Brain microvascular endothelial cell (primary cell): ENCODE measurements at regions not wholly inside any gene's neighbourhood (a gene's known extent, or its start where the extent isn't known, plus 50 kb on each side); places are given as distances from the start of the nearest gene placed in this dataset.

Source experiments
- DNase-seq: peaks from one replicate; pipeline ENCODE4 v3.0.0-alpha.2; 2020
- H3K27ac ChIP-seq: fragments of 250-450 bp; sonication (Bioruptor Pico); 2 replicates; pipeline ENCODE4 v1.5.1; 2020; ENCODE audit warnings: mild to moderate bottlenecking, moderate library complexity
- H3K27me3 ChIP-seq: fragments of 250-450 bp; sonication (Bioruptor Pico); replicated peaks from 2 replicates; pipeline ENCODE4 v1.5.1; 2020; ENCODE audit warnings: mild to moderate bottlenecking
- H3K36me3 ChIP-seq: fragments of 250-450 bp; sonication (Bioruptor Pico); replicated peaks from 2 replicates; pipeline ENCODE4 v1.5.1; 2020; ENCODE audit warnings: mild to moderate bottlenecking
- H3K4me3 ChIP-seq: 2 replicates; pipeline ENCODE4 v1.5.1; 2011; ENCODE audit warnings: low read depth, mild to moderate bottlenecking, control low read depth, low read length, moderate library complexity
- in situ Hi-C: cut with HindIII; loops from 2 replicates; pipeline ENCODE4 v1.10.0; 2017; ENCODE audit warnings: low sequenced_read_pairs, low pct_ligation_motif_present
- TF ChIP-seq, protein P1 (sequence below): IDR thresholded peaks from 2 replicates; pipeline ENCODE4 v1.5.1; 2011; ENCODE audit warnings: low read depth, mild to moderate bottlenecking, moderate library complexity, low read length, control low read depth, inconsistent platforms; ENCODE audit errors: missing control alignments

DNA sequence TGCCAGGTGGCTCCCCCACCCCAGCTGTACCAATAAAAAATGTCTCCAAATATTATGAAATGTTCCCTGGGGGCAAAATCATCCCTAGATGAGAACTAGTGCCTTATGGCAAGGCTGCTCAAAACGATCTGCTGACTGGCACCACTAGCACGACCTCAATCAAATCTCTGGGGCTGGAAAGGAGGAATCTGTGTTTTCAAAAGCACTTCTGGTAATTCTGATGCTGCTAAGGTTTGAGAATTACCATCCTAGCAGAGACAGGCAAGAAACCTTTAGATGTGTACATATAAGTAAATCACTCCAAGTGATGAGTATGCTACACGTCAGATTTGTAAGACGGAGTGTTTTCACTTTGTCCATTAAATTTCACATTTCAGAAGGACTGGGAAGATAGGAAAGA, 360.1 kb upstream of the THRB start:
- in situ Hi-C loops: no loop called here
- no peak for DNase-seq

DNA sequence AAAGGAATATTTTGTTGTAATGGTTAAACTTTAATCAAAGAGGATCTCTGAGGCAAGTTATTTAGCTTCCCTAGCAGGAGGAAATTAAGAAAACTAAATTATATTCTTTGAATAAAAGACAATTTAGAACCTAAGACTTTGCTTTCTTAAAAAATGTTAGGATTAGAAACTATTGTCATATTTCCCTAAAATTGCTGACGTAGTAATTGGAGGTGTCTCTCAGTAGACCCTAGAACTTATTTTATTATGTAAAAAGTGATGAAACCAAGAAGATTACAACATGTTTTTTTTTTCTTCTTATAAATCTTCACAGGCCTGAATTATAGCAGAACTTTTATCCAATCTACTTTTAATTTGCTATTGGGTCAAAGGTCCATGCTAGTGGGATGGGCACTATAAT, 363.3 kb upstream of the THRB start:
- Histone ChIP-seq H3K27me3 (no peaks in the 10 kb centered on the region), H3K27ac (no peak overlapping the region), H3K36me3 (no peaks in the 10 kb centered on the region), H3K4me3 (no peak overlapping the region)
- TF ChIP-seq, protein P1, sequence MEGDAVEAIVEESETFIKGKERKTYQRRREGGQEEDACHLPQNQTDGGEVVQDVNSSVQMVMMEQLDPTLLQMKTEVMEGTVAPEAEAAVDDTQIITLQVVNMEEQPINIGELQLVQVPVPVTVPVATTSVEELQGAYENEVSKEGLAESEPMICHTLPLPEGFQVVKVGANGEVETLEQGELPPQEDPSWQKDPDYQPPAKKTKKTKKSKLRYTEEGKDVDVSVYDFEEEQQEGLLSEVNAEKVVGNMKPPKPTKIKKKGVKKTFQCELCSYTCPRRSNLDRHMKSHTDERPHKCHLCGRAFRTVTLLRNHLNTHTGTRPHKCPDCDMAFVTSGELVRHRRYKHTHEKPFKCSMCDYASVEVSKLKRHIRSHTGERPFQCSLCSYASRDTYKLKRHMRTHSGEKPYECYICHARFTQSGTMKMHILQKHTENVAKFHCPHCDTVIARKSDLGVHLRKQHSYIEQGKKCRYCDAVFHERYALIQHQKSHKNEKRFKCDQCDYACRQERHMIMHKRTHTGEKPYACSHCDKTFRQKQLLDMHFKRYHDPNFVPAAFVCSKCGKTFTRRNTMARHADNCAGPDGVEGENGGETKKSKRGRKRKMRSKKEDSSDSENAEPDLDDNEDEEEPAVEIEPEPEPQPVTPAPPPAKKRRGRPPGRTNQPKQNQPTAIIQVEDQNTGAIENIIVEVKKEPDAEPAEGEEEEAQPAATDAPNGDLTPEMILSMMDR: no peak
- in situ Hi-C loops: no loop called here
- DNase-seq: no peak

More for the DNA sequence above, 360.1 kb upstream of the THRB start:
- Histone ChIP-seq H3K4me3 (no peak overlapping the region), H3K36me3 (no peaks in the 10 kb centered on the region), H3K27ac (no peak overlapping the region), H3K27me3 (no peaks in the 10 kb centered on the region)
- TF ChIP-seq, protein P1: no peak

DNA sequence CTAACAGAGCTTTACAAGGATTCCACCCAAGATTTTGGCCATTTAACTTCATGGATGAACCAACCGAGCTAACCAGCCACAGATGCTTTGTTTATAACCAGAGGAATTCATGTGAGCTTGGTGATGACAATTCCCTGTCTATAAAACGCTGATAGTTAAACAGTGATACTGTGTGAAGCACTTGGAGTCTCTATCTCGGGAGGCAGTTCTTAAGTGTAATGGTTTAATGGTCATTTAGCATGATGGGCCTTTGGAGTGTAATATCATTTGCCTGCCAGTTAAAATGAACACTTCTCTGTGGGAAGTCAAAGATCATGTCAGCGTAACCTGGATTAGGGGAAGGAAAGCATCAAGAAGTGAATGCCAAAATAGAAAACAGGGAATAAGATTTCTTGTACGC, 368.6 kb upstream of the THRB start:
- in situ Hi-C loops: no loop called here
- Histone ChIP-seq H3K27ac (no peak overlapping the region), H3K36me3 (no peaks in the 10 kb centered on the region), H3K4me3 (no peak overlapping the region), H3K27me3 (no peaks in the 10 kb centered on the region)
- no peak for DNase-seq
- TF ChIP-seq, protein P1: no peak

DNA sequence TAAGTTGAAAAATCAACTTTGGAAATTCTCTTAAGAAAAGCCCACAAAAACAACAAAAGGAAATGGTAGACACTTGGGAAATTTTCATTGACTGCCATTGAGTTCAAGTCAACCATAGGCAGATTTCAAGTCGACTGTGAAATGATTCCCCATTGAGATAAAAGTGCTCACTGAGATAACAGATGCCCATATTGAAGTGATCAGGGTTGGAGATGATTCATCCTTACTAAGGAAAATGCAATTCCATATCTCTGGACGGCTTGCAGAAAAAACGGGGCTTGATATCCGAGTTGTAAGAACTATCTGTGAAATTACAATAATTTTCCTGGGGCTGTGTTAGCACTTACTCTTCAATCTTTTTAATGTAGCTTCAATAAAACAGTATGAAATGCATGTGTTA, 373.1 kb upstream of the THRB start:
- H3K27me3 ChIP-seq: no peaks in the 10 kb centered on the region
- no peak for DNase-seq
- in situ Hi-C loops: no loop called here
- TF ChIP-seq, protein P1: no peak
- H3K27ac ChIP-seq: no peak overlapping the region
- H3K36me3 ChIP-seq: no peaks in the 10 kb centered on the region
- no peak overlapping the region for H3K4me3 ChIP-seq

DNA sequence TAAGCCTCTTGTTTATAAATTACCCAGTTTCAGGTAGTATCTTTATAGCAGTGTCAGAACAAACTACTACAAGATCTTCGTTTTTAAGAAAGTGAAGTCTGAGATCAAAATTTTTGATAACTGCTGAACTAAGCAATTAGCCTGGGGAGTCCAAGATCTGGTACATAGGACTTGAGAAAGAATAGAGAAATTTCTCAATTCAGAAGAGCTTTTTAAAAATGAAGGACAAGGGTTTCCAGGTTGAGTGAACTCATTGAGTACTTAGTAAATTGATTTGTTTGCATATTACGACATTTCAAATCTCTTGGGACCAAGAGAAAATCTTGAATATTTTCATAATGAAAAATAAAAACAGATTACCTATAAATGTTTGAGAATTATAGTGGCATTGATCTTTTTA, 386.6 kb upstream of the THRB start:
- no peak overlapping the region for H3K4me3 ChIP-seq
- TF ChIP-seq, protein P1: no peak
- H3K36me3 ChIP-seq: no peaks in the 10 kb centered on the region
- no peak for DNase-seq
- no peaks in the 10 kb centered on the region for H3K27me3 ChIP-seq
- no peak overlapping the region for H3K27ac ChIP-seq
- in situ Hi-C loops: no loop called here

DNA sequence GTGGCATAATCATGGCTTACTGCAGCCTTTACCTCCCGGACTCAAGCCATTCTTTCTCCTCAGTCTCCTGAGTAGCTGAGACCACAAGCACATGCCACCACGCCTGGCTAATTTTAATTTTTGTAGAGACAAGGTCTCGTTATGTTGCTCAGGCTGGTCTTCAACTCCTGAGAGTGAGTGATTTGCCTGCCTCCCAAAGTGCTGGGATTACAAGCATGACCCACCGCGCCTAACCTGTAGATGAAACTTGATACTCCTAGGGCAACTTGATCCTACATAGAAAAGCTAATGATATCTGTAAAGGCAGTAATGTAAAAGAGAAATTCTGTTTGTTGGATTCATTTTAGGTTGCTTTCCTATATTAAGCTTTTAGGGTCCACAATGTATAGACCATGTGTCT, 391.9 kb upstream of the THRB start:
- Histone ChIP-seq H3K27ac (no peak overlapping the region), H3K4me3 (no peak overlapping the region), H3K36me3 (no peaks in the 10 kb centered on the region), H3K27me3 (no peaks in the 10 kb centered on the region)
- in situ Hi-C loops: no loop called here
- no peak for DNase-seq
- TF ChIP-seq, protein P1: no peak
